GM21528 (cell line): ENCODE measurements at regions not wholly inside any gene's neighbourhood (a gene's known extent, or its start where the extent isn't known, plus 50 kb on each side); places are given as distances from the start of the nearest gene placed in this dataset.

Experiments
- ATAC-seq: cut with Tn5 transposase; IDR thresholded peaks from one replicate; pipeline ENCODE4 v1.9.1; 2021; ENCODE audit warnings: mild to moderate bottlenecking, moderate library complexity; ENCODE audit not compliant: unreplicated experiment, low FRiP score

DNA sequence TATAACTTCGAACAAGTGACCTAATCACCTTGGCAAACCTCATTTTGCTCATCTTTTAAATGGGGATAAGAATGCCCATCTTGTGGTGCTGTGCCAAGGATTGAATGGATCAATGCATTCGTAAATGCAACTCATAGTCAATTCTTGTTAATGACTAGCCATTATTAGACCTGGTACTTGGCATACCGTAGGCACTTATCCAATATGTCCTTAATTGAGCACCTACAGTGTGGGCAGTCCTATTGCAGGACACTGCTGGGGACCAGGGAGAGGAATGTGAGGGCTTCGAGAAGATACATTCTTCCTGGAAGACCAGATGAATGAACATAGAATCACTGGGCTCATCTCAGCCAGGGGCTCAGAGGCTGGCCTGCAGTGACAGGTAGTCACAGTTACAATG, 177.2 kb upstream of the TLE3 start:
- ATAC-seq, result no peak

DNA sequence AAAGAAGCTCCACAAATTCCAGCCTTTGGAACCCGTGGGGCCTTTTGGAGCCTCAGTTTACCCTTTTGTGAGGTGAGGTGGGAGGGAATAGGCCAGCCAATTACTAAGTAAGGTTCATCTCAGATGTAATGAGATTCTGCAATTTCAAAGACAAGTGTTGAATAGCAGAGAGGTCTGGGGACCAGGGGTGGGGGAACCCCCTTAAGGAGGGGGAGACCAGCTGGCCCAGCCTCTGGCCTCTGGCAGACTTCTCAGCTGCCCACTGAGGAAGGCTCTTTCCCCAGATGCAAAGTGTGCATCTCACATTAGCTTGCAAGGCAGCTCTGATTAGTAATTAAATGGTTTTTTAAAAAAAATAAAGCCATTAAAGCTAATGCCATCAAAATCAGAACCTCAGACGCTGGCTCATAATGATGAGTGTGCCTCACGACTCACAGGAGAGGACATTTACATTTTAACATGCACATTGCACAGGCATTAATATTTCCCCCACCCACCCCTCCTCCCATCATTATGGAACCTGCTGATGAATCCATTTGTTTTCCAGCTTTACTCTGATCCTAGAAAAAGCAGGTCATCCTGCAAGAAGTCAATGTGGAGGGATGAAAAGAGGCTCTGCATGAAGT, 176.7 kb upstream of the TLE3 start:
- no peak for ATAC-seq

GRCh38 chr15:70273808-70274207, 176.1 kb upstream of the TLE3 start:
- ATAC-seq, result no peak

DNA sequence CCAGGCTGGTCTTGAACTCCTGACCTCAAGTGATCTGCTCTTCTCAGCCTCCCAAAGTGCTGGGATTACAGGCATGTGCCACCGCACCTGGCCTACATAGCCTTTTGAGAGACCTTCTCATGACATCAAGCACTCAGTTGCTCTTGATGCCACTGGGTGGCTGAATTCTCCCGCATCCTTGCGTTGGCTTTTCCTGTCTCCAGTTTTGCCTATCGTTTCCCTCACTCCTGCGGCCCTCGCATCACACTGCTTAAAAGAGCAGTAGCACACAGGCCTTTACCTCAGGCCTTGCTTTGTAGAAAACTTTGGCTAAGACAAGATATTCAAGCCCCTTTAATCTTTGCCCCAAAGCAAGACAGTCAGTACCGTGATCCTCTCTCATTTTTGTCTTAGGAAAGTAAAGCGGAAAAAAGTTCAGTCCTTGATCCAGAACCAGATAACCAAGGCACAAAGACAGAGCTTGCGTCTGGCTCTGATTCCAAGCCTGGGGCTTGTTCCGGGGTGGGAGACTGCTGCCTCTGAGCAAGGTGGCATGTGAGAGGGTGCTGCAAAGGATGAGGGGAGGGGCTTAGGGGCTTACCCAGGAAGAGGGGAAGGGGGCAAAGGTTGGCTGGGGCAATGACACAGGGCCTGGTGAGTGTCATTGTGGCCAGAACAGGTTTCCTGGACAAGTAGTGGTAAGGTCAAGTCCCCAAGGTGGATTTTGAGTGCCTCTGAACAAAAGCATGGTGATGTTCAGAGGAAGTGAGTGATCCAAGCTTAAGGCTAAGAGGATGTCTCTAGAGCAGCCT, 175.0 kb upstream of the TLE3 start:
- ATAC-seq, result no peak

DNA sequence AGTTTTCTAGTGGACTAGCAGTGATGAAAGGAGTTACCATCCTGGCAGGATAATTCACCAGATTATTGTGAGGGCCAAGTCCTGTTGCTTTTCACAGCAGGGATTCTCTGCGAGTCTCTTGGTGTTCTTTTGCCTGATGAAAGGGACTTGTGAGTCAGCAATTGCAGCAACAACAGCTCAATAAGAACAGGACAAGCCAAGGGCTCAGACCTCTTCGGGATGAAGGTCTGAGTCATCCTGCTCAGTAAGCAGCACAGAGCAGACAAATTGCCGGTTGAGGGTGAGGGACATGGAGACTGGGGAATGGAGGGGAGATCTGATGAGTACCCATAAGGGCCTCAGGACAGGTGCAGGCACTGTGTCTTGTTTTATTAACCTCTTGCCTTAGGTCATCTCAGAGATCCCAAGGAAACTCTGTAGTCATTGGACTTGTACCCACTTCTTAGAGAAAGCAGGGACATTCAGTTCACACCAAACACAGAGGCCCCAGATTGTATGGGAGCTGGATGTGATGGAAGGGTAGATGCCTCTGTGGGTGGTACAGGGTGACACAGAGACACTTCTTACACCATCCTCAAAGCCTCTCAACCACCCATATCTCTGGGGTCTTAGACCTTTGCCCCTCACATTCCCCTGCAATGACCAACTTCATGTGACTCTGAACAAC, 173.8 kb upstream of the TLE3 start:
- ATAC-seq, result no peak

GRCh38 chr15:70270752-70271111, 173.0 kb upstream of the TLE3 start:
- no peak for ATAC-seq

DNA sequence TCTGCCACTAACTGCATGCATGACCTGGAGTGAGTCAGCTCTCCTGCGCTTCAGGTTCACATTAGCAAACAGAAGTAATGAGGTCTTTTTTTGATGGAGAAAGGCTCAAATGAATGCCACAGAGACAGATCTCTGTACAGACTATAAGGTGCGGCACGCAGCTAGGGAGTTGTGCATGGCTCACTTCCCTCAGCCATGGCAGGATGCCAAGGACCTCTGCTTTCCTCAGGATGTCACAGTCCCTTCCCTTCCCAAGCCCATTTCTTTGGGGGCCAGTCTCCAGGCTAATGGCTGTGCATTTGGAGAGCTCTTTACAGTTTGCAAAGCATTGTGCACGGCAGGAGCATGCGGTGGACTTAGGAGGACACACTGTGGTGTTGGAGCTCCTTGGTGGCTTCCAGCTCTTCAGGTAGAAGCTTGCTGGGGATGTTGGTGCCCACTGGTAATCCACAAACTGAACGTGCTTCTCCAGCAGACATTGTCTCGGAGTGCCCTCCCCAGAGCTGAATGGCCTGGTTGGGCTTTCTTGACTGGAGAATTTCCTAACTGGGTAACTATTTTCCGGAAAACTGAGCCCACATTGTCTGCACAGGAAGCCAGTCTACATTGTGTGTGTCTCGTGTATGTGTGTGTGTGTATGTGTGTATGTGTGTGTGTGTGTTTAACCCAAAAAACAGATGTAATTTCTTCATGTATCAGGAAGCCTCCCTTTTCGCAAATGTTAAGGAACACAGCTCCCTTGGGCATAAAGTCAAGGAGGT, 172.5 kb upstream of the TLE3 start:
- no peak for ATAC-seq

GRCh38 chr15:70269311-70269911, 171.7 kb upstream of the TLE3 start:
- no peak for ATAC-seq

DNA sequence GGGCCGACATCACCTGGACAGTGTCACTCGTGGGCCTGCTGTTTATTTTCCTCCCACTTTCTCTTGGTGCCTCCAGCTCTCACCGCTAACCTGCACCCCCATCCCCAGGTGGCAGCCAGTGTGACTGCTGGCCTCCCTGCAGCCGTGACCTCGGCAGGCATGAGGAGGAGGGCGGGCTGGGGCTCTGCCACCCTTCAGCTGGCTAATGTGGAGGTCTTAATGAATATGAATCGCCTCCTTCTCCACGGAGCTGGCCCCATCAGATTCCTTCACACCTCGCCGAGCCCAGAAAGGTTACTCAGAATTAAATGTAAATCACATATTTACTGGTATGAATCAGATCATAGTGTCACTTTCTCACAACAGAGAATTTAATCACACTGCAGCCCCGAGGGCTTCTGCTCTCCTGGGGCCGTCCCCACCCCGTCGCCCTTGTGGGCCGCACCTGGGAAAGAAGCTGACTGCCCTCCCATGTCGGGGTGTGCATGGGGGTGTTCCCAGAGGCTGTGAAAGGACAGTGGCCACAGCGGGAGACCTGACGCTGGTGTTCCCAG, 171.1 kb upstream of the TLE3 start:
- no peak for ATAC-seq

- no peak for ATAC-seq
Observed at GRCh38 chr15:70267879-70268278, 170.2 kb upstream of the TLE3 start.

GRCh38 chr15:70267306-70267705, 169.6 kb upstream of the TLE3 start:
- no peak for ATAC-seq

GRCh38 chr15:70266412-70267121, 168.8 kb upstream of the TLE3 start:
- ATAC-seq, result no peak

DNA sequence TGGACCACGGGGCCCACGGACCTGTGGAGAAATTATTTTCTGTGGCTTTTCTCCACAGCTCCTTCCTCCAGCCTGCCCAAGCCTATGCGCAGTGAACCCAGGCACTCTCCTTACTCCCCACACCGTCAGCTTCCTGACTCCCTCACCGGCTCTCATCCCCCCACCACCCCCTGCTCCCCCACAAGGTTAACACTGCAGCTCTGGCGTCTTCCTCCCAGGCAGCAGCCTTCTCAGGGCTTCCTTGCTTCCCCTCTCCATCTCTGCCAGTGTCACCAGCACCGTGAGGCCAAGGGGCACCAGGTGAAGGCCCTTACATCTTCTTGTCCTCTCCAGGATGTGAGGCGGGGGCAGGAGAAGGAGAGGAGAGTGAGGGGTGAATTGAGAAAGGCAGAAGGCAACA, 168.3 kb upstream of the TLE3 start:
- no peak for ATAC-seq

DNA sequence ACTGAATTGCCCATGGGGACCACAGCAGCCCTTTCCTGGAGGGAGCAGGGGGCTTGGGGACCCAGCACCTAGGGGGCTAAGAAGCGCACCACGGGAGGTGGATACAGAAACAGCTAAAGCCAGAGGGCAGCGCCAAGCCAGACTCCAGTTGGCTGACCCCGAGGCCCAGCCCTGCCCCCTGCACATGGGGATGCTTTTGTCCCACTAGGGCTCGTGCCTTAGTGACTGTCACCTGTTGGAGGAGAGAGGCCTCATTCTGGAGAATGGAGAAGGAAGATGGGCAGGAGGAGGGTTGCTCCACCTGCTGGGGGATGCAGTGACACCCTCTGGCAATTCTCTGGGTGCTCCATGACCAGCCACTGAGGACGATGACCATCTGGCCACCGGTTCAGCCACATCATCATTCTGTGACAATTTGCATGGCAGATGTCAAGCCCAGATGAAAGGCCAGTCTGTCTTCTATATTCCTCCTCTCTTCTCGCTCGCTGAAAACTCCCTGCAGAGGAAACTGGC, 167.8 kb upstream of the TLE3 start:
- ATAC-seq, result no peak

DNA sequence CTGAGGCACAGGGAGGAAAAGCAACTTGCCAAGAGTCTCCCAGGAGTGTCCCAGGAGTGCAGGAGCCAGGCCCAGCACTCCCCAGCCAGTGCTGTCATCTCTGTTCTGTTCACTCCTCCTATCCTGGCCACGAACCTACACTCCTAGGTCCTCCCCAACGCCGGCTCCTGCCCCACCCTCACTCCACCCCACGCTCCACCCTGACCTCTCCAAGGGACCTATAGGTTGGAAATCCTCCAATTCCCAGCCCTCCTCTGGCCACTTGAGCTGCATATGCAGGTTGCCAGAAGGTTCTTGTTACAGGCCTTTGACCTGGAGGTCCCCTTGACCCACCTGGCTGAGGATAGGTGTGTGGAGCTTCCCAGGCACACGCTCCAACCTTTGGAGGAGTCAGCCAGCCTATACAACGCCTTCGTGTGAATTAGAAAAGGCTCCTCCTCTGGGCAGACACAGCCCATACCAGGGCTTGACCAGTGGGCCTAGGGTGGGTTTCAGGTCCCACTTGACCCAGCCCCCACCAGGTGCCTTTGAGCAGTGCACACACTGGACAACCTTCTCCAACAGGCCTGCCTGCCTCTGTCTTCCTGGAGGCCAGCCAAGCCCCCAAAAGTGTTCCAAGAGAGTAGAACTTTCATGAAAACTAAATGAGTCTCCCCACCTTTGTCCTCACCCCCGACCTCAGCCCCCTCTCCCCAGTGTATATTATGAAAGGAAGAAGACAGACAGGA, 167.2 kb upstream of the TLE3 start:
- ATAC-seq, result no peak

GRCh38 chr15:70264014-70264582, 166.4 kb upstream of the TLE3 start:
- ATAC-seq, result no peak

DNA sequence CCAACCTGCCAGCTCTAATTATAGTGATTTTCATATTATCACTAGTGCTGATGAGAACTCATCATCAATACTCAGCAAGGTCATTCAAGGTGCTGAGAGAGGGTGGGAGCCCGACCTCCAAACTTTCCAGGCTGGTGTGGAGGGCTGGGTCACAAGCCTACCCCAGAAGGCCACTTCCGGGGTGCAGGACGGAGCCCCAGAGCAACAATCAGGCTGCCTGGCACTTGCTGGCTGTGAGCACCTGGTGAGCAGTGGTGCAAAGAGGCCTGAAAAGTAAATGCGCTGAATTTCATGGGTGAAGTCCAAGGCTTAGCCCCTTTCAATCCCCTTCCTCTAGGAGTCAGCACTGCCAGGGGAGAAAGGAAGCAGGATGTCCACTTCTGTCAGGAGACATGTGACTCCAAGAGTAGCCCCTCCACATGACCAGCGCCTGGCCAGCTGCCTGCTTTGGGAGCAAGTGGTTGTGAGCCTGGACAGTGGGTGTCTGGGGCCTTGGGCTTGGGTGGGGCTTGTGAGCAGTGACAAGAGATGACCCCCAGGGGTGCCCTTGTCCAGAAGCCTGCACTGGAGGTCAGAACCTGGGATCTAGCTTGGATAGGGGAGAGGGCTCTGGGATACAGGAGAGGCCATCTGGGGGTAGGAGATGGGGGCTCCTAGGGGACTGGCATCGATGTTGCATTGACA, 165.0 kb upstream of the TLE3 start:
- ATAC-seq, result no peak

GRCh38 chr15:70262171-70262570, 164.5 kb upstream of the TLE3 start:
- no peak for ATAC-seq
